ENCODE measurements at regions not wholly inside any gene's neighbourhood (a gene's known extent, or its start where the extent isn't known, plus 50 kb on each side); places are given as distances from the start of the nearest gene placed in this dataset.

DNA sequence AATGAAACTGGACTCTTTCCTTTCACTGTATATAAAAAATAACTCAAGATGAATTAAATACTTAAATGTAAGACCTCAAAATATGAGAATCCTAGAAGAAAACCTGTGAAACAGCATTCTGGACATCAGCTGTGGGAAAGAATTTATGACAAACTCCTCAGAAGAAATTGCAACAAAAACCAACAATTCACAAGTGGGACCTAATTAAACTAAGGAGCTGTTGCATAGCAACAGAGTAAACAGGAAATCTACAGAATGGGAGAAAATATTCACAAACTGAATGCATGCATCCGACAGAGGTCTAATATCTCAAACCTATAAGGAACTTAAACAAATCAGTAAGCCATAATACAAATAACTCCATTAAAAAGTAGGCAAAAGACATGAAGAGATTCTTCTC, 851.7 kb upstream of the PCDH10 start:
- Histone ChIP-seq H3K36me3 (ENCODE audit: control insufficient read depth, insufficient read depth, low read length) (no peaks in the 10 kb centered on the region), H3K27me3 (ENCODE audit: control insufficient read depth, insufficient read depth, low read length) (no peaks in the 10 kb centered on the region), H3K4me3 (ENCODE audit: low read length) (no peak overlapping the region), H3K9me3 (ENCODE audit: control insufficient read depth, insufficient read depth, low read length) (no peaks in the 10 kb centered on the region), H3K4me1 (ENCODE audit: control insufficient read depth, insufficient read depth, low read length) (no peaks in the 10 kb centered on the region), H3K27ac (ENCODE audit: low read length) (no peak overlapping the region)
- no CpG with 5 or more reads among the region's 1 CpG for WGBS (ENCODE audit: insufficient coverage, insufficient read length)
- no peak for DNase-seq (ENCODE audit: low read depth, low spot score)

DNA sequence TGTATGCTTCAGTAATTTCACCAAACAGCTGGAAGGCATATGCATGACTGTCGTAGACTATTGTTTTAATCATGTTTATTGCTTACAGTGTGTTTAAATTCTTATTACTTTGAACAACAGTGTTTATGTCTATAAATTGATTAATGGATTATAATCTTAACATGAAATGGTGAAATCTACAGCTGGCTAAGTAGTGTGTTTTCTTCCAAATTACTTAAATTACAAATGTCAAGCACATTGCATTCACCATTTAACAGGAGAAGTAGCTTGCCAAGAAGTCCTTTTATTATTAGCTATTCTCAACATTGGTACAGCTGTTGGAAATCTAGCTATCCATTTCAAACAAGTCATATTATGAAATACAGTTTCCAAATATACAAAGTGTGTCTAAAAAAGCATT, 849.3 kb upstream of the PCDH10 start:
- no CpG with 5 or more reads among the region's 1 CpG for WGBS (ENCODE audit: insufficient coverage, insufficient read length)
- Histone ChIP-seq H3K27ac (ENCODE audit: low read length) (no peak overlapping the region), H3K4me3 (ENCODE audit: low read length) (no peak overlapping the region), H3K27me3 (ENCODE audit: control insufficient read depth, insufficient read depth, low read length) (no peaks in the 10 kb centered on the region), H3K36me3 (ENCODE audit: control insufficient read depth, insufficient read depth, low read length) (no peaks in the 10 kb centered on the region), H3K9me3 (ENCODE audit: control insufficient read depth, insufficient read depth, low read length) (no peaks in the 10 kb centered on the region), H3K4me1 (ENCODE audit: control insufficient read depth, insufficient read depth, low read length) (no peaks in the 10 kb centered on the region)
- no peak for DNase-seq (ENCODE audit: low read depth, low spot score)

DNA sequence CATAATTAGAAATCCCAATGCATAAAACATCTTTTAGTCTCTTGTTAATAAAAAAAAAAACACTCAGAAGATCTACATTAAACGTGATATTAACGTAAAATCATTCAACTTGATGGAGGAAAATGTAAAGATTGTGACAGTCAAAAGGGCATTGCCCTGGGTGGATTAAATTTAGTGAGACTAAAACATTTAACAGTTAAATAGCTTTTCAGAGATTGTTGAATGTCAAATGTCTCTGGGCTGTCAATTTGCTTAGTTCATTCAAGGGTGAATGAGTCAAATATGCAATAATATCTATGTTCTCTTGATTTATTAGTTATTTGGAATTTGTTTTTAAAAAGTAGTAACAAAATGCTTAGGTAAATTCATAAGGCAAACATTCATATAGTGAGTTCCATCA, 836.6 kb upstream of the PCDH10 start:
- DNase-seq (ENCODE audit: low read depth, low spot score): no peak
- H3K4me1 ChIP-seq (ENCODE audit: control insufficient read depth, insufficient read depth, low read length): no peaks in the 10 kb centered on the region
- no peaks in the 10 kb centered on the region for H3K27me3 ChIP-seq (ENCODE audit: control insufficient read depth, insufficient read depth, low read length)
- no peaks in the 10 kb centered on the region for H3K36me3 ChIP-seq (ENCODE audit: control insufficient read depth, insufficient read depth, low read length)
- H3K27ac ChIP-seq (ENCODE audit: low read length): no peak overlapping the region
- H3K4me3 ChIP-seq (ENCODE audit: low read length): no peak overlapping the region
- no CpG with 5 or more reads among the region's 2 CpGs for WGBS (ENCODE audit: insufficient coverage, insufficient read length)
- H3K9me3 ChIP-seq (ENCODE audit: control insufficient read depth, insufficient read depth, low read length): no peaks in the 10 kb centered on the region

DNA sequence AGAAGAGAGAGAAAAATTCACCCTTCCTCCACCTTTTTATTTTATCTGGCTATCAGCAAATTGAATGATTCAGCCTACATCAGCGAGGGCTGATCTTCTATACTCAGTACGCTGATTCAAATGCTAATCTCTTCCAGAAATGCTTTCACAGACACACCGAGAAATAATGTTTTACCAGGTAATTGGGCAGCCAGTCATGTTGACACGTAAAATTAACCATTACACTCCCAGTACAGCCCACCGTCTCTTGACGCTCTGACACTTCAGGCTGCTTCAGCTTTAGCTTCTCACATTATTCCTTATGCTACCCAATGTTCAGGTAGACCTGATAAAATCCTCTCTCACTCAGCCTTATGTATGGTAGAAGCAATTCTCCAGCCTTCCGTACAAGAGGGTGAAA, 835.2 kb upstream of the PCDH10 start:
- Histone ChIP-seq H3K36me3 (ENCODE audit: control insufficient read depth, insufficient read depth, low read length) (no peaks in the 10 kb centered on the region), H3K4me1 (ENCODE audit: control insufficient read depth, insufficient read depth, low read length) (no peaks in the 10 kb centered on the region), H3K9me3 (ENCODE audit: control insufficient read depth, insufficient read depth, low read length) (no peaks in the 10 kb centered on the region), H3K27me3 (ENCODE audit: control insufficient read depth, insufficient read depth, low read length) (no peaks in the 10 kb centered on the region), H3K4me3 (ENCODE audit: low read length) (no peak overlapping the region), H3K27ac (ENCODE audit: low read length) (no peak overlapping the region)
- WGBS (ENCODE audit: insufficient coverage, insufficient read length): no CpG with 5 or more reads among the region's 7 CpGs
- DNase-seq (ENCODE audit: low read depth, low spot score): no peak

DNA sequence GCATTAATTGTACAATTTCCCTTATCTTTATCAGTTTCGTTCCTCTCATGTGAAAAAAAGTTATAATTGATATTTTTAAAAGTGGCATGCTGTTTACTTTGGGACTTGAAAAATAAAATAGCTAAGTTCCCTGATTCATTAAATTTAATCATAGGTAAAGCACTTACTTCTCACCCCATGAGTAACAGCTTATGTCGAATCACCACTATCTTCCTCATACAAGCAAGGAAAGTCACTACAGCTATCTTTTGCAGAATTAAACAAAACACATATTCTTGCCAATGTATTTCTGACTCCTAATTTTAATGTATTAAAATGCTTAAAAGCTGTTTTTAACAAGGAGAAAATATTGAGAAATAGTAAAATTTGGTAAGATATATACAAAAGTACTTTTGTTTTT, 832.4 kb upstream of the PCDH10 start:
- WGBS (ENCODE audit: insufficient coverage, insufficient read length): no CpG with 5 or more reads among the region's 2 CpGs
- Histone ChIP-seq H3K27me3 (ENCODE audit: control insufficient read depth, insufficient read depth, low read length) (no peaks in the 10 kb centered on the region), H3K4me3 (ENCODE audit: low read length) (no peak overlapping the region), H3K9me3 (ENCODE audit: control insufficient read depth, insufficient read depth, low read length) (no peaks in the 10 kb centered on the region), H3K27ac (ENCODE audit: low read length) (no peak overlapping the region), H3K36me3 (ENCODE audit: control insufficient read depth, insufficient read depth, low read length) (no peaks in the 10 kb centered on the region), H3K4me1 (ENCODE audit: control insufficient read depth, insufficient read depth, low read length) (no peaks in the 10 kb centered on the region)
- no peak for DNase-seq (ENCODE audit: low read depth, low spot score)

DNA sequence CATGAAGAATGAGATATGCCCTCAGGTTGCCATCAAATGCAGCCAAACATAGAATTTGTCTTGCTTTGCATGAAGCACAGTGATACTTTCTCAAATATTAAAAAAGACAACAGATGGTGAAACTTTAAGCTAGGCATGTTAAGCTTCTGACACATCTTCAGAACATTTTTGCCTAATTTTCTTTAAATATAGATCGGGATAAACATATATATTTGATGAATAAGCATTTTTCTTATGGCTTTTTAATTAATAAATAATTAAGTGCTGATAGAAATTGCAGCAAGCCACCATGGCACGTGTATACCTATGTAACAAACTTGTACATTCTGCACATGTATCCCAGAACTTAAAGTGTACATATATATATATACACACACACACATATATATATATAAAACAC, 831.2 kb upstream of the PCDH10 start:
- H3K36me3 ChIP-seq (ENCODE audit: control insufficient read depth, insufficient read depth, low read length): no peaks in the 10 kb centered on the region
- no peak overlapping the region for H3K4me3 ChIP-seq (ENCODE audit: low read length)
- no peaks in the 10 kb centered on the region for H3K27me3 ChIP-seq (ENCODE audit: control insufficient read depth, insufficient read depth, low read length)
- H3K9me3 ChIP-seq (ENCODE audit: control insufficient read depth, insufficient read depth, low read length): no peaks in the 10 kb centered on the region
- WGBS (ENCODE audit: insufficient coverage, insufficient read length): no CpG with 5 or more reads among the region's 2 CpGs
- no peaks in the 10 kb centered on the region for H3K4me1 ChIP-seq (ENCODE audit: control insufficient read depth, insufficient read depth, low read length)
- no peak for DNase-seq (ENCODE audit: low read depth, low spot score)
- H3K27ac ChIP-seq (ENCODE audit: low read length): no peak overlapping the region

DNA sequence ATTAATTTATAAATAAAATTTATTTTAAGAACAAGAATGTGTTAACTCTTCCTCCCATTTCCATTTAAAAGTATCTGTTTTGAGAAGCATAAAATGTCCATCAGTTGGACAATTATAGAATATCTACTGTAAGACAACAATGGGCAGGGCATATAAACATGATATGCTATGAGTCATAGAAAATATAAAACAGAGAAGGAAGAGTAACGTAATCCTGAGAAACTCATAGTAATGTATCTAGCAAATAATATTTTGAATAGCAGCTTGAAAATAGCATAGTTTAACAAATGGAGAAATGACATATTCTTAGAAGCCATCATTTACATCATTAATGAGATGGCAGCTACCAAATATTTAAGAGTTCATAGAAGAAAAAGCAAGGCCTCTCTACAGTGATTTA, 820.3 kb upstream of the PCDH10 start:
- Histone ChIP-seq H3K27ac (ENCODE audit: low read length) (no peak overlapping the region), H3K9me3 (ENCODE audit: control insufficient read depth, insufficient read depth, low read length) (no peaks in the 10 kb centered on the region), H3K27me3 (ENCODE audit: control insufficient read depth, insufficient read depth, low read length) (no peaks in the 10 kb centered on the region), H3K36me3 (ENCODE audit: control insufficient read depth, insufficient read depth, low read length) (no peaks in the 10 kb centered on the region), H3K4me3 (ENCODE audit: low read length) (no peak overlapping the region), H3K4me1 (ENCODE audit: control insufficient read depth, insufficient read depth, low read length) (no peaks in the 10 kb centered on the region)
- no peak for DNase-seq (ENCODE audit: low read depth, low spot score)
- no CpG with 5 or more reads among the region's 1 CpG for WGBS (ENCODE audit: insufficient coverage, insufficient read length)

DNA sequence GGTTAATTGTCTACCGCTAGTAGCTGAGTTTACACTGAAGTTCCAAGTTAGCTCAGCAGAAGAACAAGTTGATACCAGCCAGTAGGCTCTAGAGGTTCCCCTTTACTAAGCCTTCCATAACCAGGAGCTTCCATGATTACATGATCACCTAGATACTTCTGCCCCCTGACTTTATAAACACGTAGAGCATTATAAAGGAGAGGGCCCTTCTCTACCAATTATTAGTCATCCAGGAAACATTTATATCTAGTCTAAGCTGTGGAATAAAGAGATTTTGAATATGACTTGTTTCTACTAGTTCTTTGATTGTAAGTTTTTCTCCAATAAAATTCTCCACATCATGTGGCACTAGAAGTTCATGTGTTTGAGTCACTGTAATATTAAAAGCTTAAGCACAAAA, 818.1 kb upstream of the PCDH10 start:
- no peaks in the 10 kb centered on the region for H3K4me1 ChIP-seq (ENCODE audit: control insufficient read depth, insufficient read depth, low read length)
- H3K4me3 ChIP-seq (ENCODE audit: low read length): no peak overlapping the region
- no peaks in the 10 kb centered on the region for H3K27me3 ChIP-seq (ENCODE audit: control insufficient read depth, insufficient read depth, low read length)
- no peaks in the 10 kb centered on the region for H3K36me3 ChIP-seq (ENCODE audit: control insufficient read depth, insufficient read depth, low read length)
- no CpG with 5 or more reads among the region's 2 CpGs for WGBS (ENCODE audit: insufficient coverage, insufficient read length)
- H3K27ac ChIP-seq (ENCODE audit: low read length): no peak overlapping the region
- DNase-seq (ENCODE audit: low read depth, low spot score): no peak
- no peaks in the 10 kb centered on the region for H3K9me3 ChIP-seq (ENCODE audit: control insufficient read depth, insufficient read depth, low read length)

DNA sequence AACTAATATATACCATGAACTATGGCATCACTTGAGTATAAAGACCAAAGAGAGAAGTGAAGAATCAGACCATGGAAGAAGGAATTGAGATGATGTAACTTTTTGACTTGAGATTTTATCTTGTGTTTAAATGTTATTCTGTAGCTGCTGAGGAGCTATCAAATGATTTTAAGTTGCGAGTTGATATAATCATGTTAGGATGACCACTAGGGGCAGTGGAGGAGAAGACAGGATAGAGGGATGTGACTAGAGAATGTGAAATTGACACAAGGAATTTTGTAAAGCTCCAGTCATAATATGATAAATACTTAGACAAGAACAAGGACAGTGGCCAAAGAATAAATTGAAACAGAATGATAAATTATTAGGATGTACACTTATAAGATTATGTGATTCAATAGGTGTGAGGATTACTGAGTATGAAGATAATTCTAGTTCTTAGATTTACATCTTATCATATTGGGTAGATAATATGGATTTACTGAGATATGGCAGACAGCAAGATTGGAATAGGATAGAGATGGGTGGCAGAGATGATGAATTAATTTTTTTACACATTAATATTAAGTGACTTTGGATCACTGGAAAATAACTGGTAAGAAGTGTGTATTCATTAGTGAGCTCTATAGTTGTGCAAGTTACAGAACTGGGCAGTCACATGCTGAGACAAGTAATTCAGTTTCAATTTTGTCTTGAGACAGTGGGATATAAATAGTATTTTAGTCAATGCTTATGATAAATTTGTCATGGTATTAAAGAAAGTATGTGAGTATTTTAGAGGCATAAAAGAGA, 816.0 kb upstream of the PCDH10 start:
- no CpG with 5 or more reads among the region's 1 CpG for WGBS (ENCODE audit: insufficient coverage, insufficient read length)
- Histone ChIP-seq H3K9me3 (ENCODE audit: control insufficient read depth, insufficient read depth, low read length) (no peaks in the 10 kb centered on the region), H3K4me3 (ENCODE audit: low read length) (no peak overlapping the region), H3K27ac (ENCODE audit: low read length) (no peak overlapping the region), H3K36me3 (ENCODE audit: control insufficient read depth, insufficient read depth, low read length) (no peaks in the 10 kb centered on the region), H3K27me3 (ENCODE audit: control insufficient read depth, insufficient read depth, low read length) (no peaks in the 10 kb centered on the region), H3K4me1 (ENCODE audit: control insufficient read depth, insufficient read depth, low read length) (no peaks in the 10 kb centered on the region)
- no peak for DNase-seq (ENCODE audit: low read depth, low spot score)

DNA sequence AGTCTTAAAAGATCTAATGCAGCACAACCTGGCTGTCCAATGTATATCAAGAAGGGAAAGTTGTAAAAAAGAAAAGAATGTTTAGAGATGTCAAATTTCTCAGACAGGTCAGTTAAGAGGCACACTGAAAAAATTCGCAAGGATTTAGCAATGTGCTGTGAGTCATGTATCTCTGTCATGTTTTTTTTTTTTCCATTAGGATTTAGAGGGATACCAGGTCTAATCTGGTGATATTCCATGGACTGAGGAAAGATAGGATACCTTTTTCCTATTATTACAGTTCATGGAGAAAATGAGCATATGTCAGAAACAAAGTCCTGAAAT, 815.4 kb upstream of the PCDH10 start:
- Histone ChIP-seq H3K27ac (ENCODE audit: low read length) (no peak overlapping the region), H3K36me3 (ENCODE audit: control insufficient read depth, insufficient read depth, low read length) (no peaks in the 10 kb centered on the region), H3K27me3 (ENCODE audit: control insufficient read depth, insufficient read depth, low read length) (no peaks in the 10 kb centered on the region), H3K4me1 (ENCODE audit: control insufficient read depth, insufficient read depth, low read length) (no peaks in the 10 kb centered on the region), H3K9me3 (ENCODE audit: control insufficient read depth, insufficient read depth, low read length) (no peaks in the 10 kb centered on the region), H3K4me3 (ENCODE audit: low read length) (no peak overlapping the region)
- no peak for DNase-seq (ENCODE audit: low read depth, low spot score)
- no CpG with 5 or more reads among the region's 1 CpG for WGBS (ENCODE audit: insufficient coverage, insufficient read length)

DNA sequence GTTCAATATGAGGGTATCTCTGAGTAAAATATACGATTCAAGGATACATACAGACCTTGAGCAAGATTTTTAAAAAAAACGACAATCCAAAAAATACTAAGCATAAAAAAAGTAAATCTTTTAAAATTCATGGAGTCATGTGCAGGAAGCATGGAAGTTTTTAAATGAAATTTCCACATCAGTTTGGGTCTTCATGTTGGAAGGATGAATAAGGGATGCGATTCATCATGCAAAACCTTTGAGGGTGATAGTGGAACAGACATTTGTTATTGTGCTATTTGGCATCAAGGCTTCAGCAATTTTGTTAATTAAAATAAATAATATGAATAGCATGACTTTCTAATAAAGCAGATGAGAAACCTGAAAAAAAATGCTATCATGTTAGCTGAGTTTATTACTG, 815.0 kb upstream of the PCDH10 start:
- no peaks in the 10 kb centered on the region for H3K36me3 ChIP-seq (ENCODE audit: control insufficient read depth, insufficient read depth, low read length)
- H3K9me3 ChIP-seq (ENCODE audit: control insufficient read depth, insufficient read depth, low read length): no peaks in the 10 kb centered on the region
- no peaks in the 10 kb centered on the region for H3K27me3 ChIP-seq (ENCODE audit: control insufficient read depth, insufficient read depth, low read length)
- no peak for DNase-seq (ENCODE audit: low read depth, low spot score)
- H3K4me1 ChIP-seq (ENCODE audit: control insufficient read depth, insufficient read depth, low read length): no peaks in the 10 kb centered on the region
- no CpG with 5 or more reads among the region's 3 CpGs for WGBS (ENCODE audit: insufficient coverage, insufficient read length)
- no peak overlapping the region for H3K27ac ChIP-seq (ENCODE audit: low read length)
- no peak overlapping the region for H3K4me3 ChIP-seq (ENCODE audit: low read length)
